Kidney epithelial cell (primary cell): ENCODE measurements at regions not wholly inside any gene's neighbourhood (a gene's known extent, or its start where the extent isn't known, plus 50 kb on each side); places are given as distances from the start of the nearest gene placed in this dataset.

Experiments
- DNase-seq: peaks from one replicate; pipeline ENCODE4 v3.0.0-alpha.2; 2010; ENCODE audit warnings: low read depth
- H3K27me3 ChIP-seq: 2 replicates; pipeline ENCODE4 v1.6.0; 2011; ENCODE audit warnings: low read length; ENCODE audit not compliant: control insufficient read depth, insufficient read depth
- H3K36me3 ChIP-seq: 2 replicates; pipeline ENCODE4 v1.5.1; 2011; ENCODE audit warnings: low read length; ENCODE audit not compliant: control insufficient read depth, insufficient read depth
- H3K4me3 ChIP-seq: 2 replicates; pipeline ENCODE4 v1.5.1; 2011; ENCODE audit warnings: low read depth, mild to moderate bottlenecking, control low read depth, low read length
- CTCF ChIP-seq: IDR thresholded peaks from 2 replicates; pipeline ENCODE4 v1.5.1; 2011; ENCODE audit warnings: mild to moderate bottlenecking, moderate library complexity, low read length, control low read depth, inconsistent platforms; ENCODE audit not compliant: insufficient read depth, poor library complexity, severe bottlenecking

- no peak for DNase-seq
- H3K4me3 ChIP-seq, result no peak overlapping the region
- H3K27me3 ChIP-seq, result no peaks in the 10 kb centered on the region
- no peak for TF ChIP-seq CTCF
- H3K36me3 ChIP-seq, result no peaks in the 10 kb centered on the region
These were observed 180.4 kb upstream of the ATP2B1 start for GRCh38 chr12:89889062-89889461.

GRCh38 chr12:89884952-89885351, 176.3 kb upstream of the ATP2B1 start:
- Histone ChIP-seq H3K4me3 (no peak overlapping the region), H3K36me3 (no peaks in the 10 kb centered on the region), H3K27me3 (no peaks in the 10 kb centered on the region)
- no peak for TF ChIP-seq CTCF
- no peak for DNase-seq

GRCh38 chr12:89884416-89884898, 175.8 kb upstream of the ATP2B1 start:
- Histone ChIP-seq H3K27me3 (no peaks in the 10 kb centered on the region), H3K36me3 (no peaks in the 10 kb centered on the region), H3K4me3 (no peak overlapping the region)
- no peak for TF ChIP-seq CTCF
- DNase-seq, result no peak

- no peak overlapping the region for H3K4me3 ChIP-seq
These were observed 175.2 kb upstream of the ATP2B1 start for GRCh38 chr12:89883630-89884389.

GRCh38 chr12:89882792-89883191, 174.2 kb upstream of the ATP2B1 start:
- TF ChIP-seq CTCF, result no peak
- H3K36me3 ChIP-seq, result no peaks in the 10 kb centered on the region
- no peak for DNase-seq
- no peak overlapping the region for H3K4me3 ChIP-seq
- no peaks in the 10 kb centered on the region for H3K27me3 ChIP-seq

More at GRCh38 chr12:89883630-89884389, 175.2 kb upstream of the ATP2B1 start:
- H3K36me3 ChIP-seq, result no peaks in the 10 kb centered on the region
- no peak for DNase-seq
- no peaks in the 10 kb centered on the region for H3K27me3 ChIP-seq
- no peak for TF ChIP-seq CTCF

- no peaks in the 10 kb centered on the region for H3K27me3 ChIP-seq
- DNase-seq, result no peak
- H3K36me3 ChIP-seq, result no peaks in the 10 kb centered on the region
- TF ChIP-seq CTCF, result no peak
- H3K4me3 ChIP-seq, result no peak overlapping the region
These were observed 173.4 kb upstream of the ATP2B1 start for GRCh38 chr12:89882050-89882449.
